ENCODE measurements at regions not wholly inside any gene's neighbourhood (a gene's known extent, or its start where the extent isn't known, plus 50 kb on each side); places are given as distances from the start of the nearest gene placed in this dataset.
A peak's percentile ranks its signal among the peaks of the same experiment; 100 is the strongest.

GRCh38 chr7:84324136-84324630, 129.6 kb upstream of the SEMA3A start:
- H3K27me3 ChIP-seq (ENCODE audit: insufficient read depth, poor library complexity, severe bottlenecking), result no peaks in the 10 kb centered on the region
- no peak for DNase-seq (ENCODE audit: low spot score)
- H3K4me3 ChIP-seq (ENCODE audit: severe bottlenecking), result no peak overlapping the region
- no peak for ATAC-seq (ENCODE audit: low read depth)
- TF ChIP-seq CTCF (IDR thresholded peaks at IDR 0.05; ENCODE audit: poor library complexity, severe bottlenecking), result no peak
- no peak overlapping the region for H3K27ac ChIP-seq (ENCODE audit: poor library complexity, severe bottlenecking)
- H3K36me3 ChIP-seq (ENCODE audit: low read depth), result no peaks in the 10 kb centered on the region
- H3K9me3 ChIP-seq (ENCODE audit: severe bottlenecking), result no peaks in the 10 kb centered on the region
- peaks cover 8% of the 10 kb centered on the region for H3K4me1 ChIP-seq (ENCODE audit: insufficient read depth, poor library complexity, severe bottlenecking)

DNA sequence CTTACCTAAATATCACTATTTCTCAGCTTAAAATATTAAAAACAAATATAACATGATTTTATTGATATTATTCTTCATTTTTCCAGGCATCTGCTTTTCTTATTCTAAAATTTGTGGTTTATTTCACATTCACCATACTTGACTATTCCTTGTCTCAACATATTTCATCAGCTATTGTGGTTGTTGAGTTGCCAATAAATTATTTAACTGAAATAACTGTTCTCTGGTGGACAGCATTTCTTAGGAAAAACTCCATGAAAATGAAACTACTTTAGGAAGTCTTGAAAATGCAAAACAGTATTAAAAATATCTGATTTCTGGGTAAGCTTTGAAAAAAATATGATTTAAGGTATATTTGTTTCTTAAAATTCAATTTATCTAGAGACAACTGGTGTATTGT, 122.9 kb upstream of the SEMA3A start:
- TF ChIP-seq CTCF (IDR thresholded peaks at IDR 0.05; ENCODE audit: poor library complexity, severe bottlenecking), result no peak
- no peak overlapping the region for H3K27ac ChIP-seq (ENCODE audit: poor library complexity, severe bottlenecking)
- no peak overlapping the region for H3K4me3 ChIP-seq (ENCODE audit: severe bottlenecking)
- DNase-seq (ENCODE audit: low spot score) (no peak), ATAC-seq (ENCODE audit: low read depth) (no peak)
- no peaks in the 10 kb centered on the region for H3K9me3 ChIP-seq (ENCODE audit: severe bottlenecking)
- H3K27me3 ChIP-seq (ENCODE audit: insufficient read depth, poor library complexity, severe bottlenecking), result no peaks in the 10 kb centered on the region
- H3K4me1 ChIP-seq (ENCODE audit: insufficient read depth, poor library complexity, severe bottlenecking), result no peaks in the 10 kb centered on the region
- H3K36me3 ChIP-seq (ENCODE audit: low read depth), result no peaks in the 10 kb centered on the region

- no peaks in the 10 kb centered on the region for H3K9me3 ChIP-seq (ENCODE audit: severe bottlenecking)
- TF ChIP-seq CTCF (IDR thresholded peaks at IDR 0.05; ENCODE audit: poor library complexity, severe bottlenecking), result no peak
- no peaks in the 10 kb centered on the region for H3K27me3 ChIP-seq (ENCODE audit: insufficient read depth, poor library complexity, severe bottlenecking)
- H3K4me3 ChIP-seq (ENCODE audit: severe bottlenecking), result no peak overlapping the region
- ATAC-seq (ENCODE audit: low read depth) (no peak), DNase-seq (ENCODE audit: low spot score) (no peak)
- no peaks in the 10 kb centered on the region for H3K36me3 ChIP-seq (ENCODE audit: low read depth)
- H3K27ac ChIP-seq (ENCODE audit: poor library complexity, severe bottlenecking), result no peak overlapping the region
- no peaks in the 10 kb centered on the region for H3K4me1 ChIP-seq (ENCODE audit: insufficient read depth, poor library complexity, severe bottlenecking)
Observed at GRCh38 chr7:84314263-84314662, 119.7 kb upstream of the SEMA3A start.

- TF ChIP-seq CTCF (IDR thresholded peaks at IDR 0.05; ENCODE audit: poor library complexity, severe bottlenecking), result no peak
- H3K27ac ChIP-seq (ENCODE audit: poor library complexity, severe bottlenecking), result no peak overlapping the region
- no peaks in the 10 kb centered on the region for H3K9me3 ChIP-seq (ENCODE audit: severe bottlenecking)
- no peaks in the 10 kb centered on the region for H3K27me3 ChIP-seq (ENCODE audit: insufficient read depth, poor library complexity, severe bottlenecking)
- peaks cover 14% of the 10 kb centered on the region for H3K4me1 ChIP-seq (ENCODE audit: insufficient read depth, poor library complexity, severe bottlenecking)
- DNase-seq (ENCODE audit: low spot score), result no peak
- no peak for ATAC-seq (ENCODE audit: low read depth)
- H3K36me3 ChIP-seq (ENCODE audit: low read depth), result no peaks in the 10 kb centered on the region
- no peak overlapping the region for H3K4me3 ChIP-seq (ENCODE audit: severe bottlenecking)
Observed at GRCh38 chr7:84304407-84304806, 109.8 kb upstream of the SEMA3A start.

GRCh38 chr7:84302949-84303348, 108.4 kb upstream of the SEMA3A start:
- ATAC-seq (ENCODE audit: low read depth) (peak; percentile 97), DNase-seq (ENCODE audit: low spot score) (peak; percentile 63)
- TF ChIP-seq CTCF (IDR thresholded peaks at IDR 0.05; ENCODE audit: poor library complexity, severe bottlenecking), result no peak
- Histone ChIP-seq H3K4me1 (ENCODE audit: insufficient read depth, poor library complexity, severe bottlenecking) (peaks cover 14% of the 10 kb centered on the region), H3K27ac (ENCODE audit: poor library complexity, severe bottlenecking) (peak overlapping the region; percentile 23), H3K27me3 (ENCODE audit: insufficient read depth, poor library complexity, severe bottlenecking) (no peaks in the 10 kb centered on the region), H3K9me3 (ENCODE audit: severe bottlenecking) (no peaks in the 10 kb centered on the region), H3K4me3 (ENCODE audit: severe bottlenecking) (no peak overlapping the region), H3K36me3 (ENCODE audit: low read depth) (no peaks in the 10 kb centered on the region)

All from RWPE2 (cell line).